ENCODE measurements at regions not wholly inside any gene's neighbourhood (a gene's known extent, or its start where the extent isn't known, plus 50 kb on each side); places are given as distances from the start of the nearest gene placed in this dataset.

DNA sequence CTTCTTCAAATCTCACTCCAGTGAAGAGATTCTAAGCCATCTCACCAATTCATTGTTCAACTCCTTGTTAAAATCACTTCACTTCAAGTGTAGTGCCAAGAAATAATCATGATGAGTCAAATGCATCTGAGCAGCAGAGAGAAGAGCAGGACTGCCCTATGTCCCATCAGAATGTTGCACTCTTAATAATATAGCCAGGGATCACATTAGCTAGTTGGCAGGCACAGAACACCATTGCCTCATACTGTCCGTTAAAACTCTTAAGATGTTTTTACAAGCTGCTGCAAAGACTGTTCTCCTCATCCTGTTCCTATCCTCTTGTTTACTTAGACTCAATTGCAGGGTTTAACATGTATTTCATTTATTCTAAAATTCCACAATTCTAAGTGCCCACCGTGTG lies 432.9 kb downstream of the PLPP3 start:
- TF ChIP-seq, protein P1, sequence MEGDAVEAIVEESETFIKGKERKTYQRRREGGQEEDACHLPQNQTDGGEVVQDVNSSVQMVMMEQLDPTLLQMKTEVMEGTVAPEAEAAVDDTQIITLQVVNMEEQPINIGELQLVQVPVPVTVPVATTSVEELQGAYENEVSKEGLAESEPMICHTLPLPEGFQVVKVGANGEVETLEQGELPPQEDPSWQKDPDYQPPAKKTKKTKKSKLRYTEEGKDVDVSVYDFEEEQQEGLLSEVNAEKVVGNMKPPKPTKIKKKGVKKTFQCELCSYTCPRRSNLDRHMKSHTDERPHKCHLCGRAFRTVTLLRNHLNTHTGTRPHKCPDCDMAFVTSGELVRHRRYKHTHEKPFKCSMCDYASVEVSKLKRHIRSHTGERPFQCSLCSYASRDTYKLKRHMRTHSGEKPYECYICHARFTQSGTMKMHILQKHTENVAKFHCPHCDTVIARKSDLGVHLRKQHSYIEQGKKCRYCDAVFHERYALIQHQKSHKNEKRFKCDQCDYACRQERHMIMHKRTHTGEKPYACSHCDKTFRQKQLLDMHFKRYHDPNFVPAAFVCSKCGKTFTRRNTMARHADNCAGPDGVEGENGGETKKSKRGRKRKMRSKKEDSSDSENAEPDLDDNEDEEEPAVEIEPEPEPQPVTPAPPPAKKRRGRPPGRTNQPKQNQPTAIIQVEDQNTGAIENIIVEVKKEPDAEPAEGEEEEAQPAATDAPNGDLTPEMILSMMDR (conservative IDR thresholded peaks at IDR 0.05) = no peak
- no peaks in the 10 kb centered on the region for H3K36me3 Mint-ChIP-seq (ENCODE audit: low read depth)
- Histone ChIP-seq H3K4me3 (ENCODE audit: low read length) (no peak overlapping the region), H3K9me3 (ENCODE audit: control insufficient read depth, low read length) (no peaks in the 10 kb centered on the region), H3K27me3 (ENCODE audit: control insufficient read depth, insufficient read depth, low read length, poor library complexity, severe bottlenecking) (no peaks in the 10 kb centered on the region), H3K4me1 (ENCODE audit: control insufficient read depth, insufficient read depth, low read length) (no peaks in the 10 kb centered on the region), H3K36me3 (ENCODE audit: control insufficient read depth, insufficient read depth, low read length) (no peaks in the 10 kb centered on the region), H3K27ac (ENCODE audit: low read depth, low read length) (no peak overlapping the region), H3K9ac (ENCODE audit: extremely low read depth, low read length, poor library complexity, severe bottlenecking) (no peak overlapping the region)
- no peak for DNase-seq
- no peak overlapping the region for H3K27ac Mint-ChIP-seq
- H3K27me3 Mint-ChIP-seq (ENCODE audit: insufficient read depth) = peaks cover 5% of the 10 kb centered on the region
- no peaks in the 10 kb centered on the region for H3K9me3 Mint-ChIP-seq
- WGBS, 2 experiments (ENCODE audit: insufficient coverage in 1 of 2, insufficient read length in 1 of 2) = 80 to 93% methylated on average over 1 to 2 of the region's 2 CpGs
- H3K4me1 Mint-ChIP-seq = peaks cover 3% of the 10 kb centered on the region
- no peak overlapping the region for H3K4me3 Mint-ChIP-seq

DNA sequence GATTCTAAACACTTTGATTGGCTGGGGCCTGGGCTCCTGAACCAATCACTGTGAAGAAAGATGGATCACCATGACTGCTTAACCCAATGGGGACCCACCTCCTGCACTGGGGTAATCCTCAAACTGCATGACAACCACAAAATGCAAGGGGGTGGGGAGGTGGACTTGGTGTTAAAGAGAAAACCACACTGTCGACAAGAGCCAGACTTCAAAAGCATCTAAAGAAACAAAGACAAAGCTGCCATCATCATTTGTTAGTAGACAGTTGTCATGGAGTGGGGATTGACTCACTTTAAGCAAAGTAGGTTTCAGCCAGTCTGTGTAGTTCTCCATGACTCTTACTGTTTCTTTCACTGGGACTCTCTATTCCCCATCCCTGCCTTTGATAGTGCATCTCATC lies 433.8 kb downstream of the PLPP3 start:
- no peak overlapping the region for H3K4me3 Mint-ChIP-seq
- H3K27ac Mint-ChIP-seq = no peak overlapping the region
- no peaks in the 10 kb centered on the region for H3K36me3 ChIP-seq (ENCODE audit: control insufficient read depth, insufficient read depth, low read length)
- H3K9me3 ChIP-seq (ENCODE audit: control insufficient read depth, low read length) = no peaks in the 10 kb centered on the region
- H3K4me3 ChIP-seq (ENCODE audit: low read length) = no peak overlapping the region
- H3K9ac ChIP-seq (ENCODE audit: extremely low read depth, low read length, poor library complexity, severe bottlenecking) = no peak overlapping the region
- H3K9me3 Mint-ChIP-seq = no peaks in the 10 kb centered on the region
- H3K4me1 ChIP-seq (ENCODE audit: control insufficient read depth, insufficient read depth, low read length) = no peaks in the 10 kb centered on the region
- TF ChIP-seq, protein P1 (conservative IDR thresholded peaks at IDR 0.05) = no peak
- no peaks in the 10 kb centered on the region for H3K27me3 ChIP-seq (ENCODE audit: control insufficient read depth, insufficient read depth, low read length, poor library complexity, severe bottlenecking)
- no peak overlapping the region for H3K27ac ChIP-seq (ENCODE audit: low read depth, low read length)
- no peaks in the 10 kb centered on the region for H3K36me3 Mint-ChIP-seq (ENCODE audit: low read depth)
- 88% methylated on average over 1 of the region's 1 CpG; no CpG with 5 or more reads in 1 of the 2 experiments for WGBS, 2 experiments (ENCODE audit: insufficient coverage in 1 of 2, insufficient read length in 1 of 2)
- peaks cover 2% of the 10 kb centered on the region for H3K27me3 Mint-ChIP-seq (ENCODE audit: insufficient read depth)
- H3K4me1 Mint-ChIP-seq = peaks cover 3% of the 10 kb centered on the region
- DNase-seq = no peak

DNA sequence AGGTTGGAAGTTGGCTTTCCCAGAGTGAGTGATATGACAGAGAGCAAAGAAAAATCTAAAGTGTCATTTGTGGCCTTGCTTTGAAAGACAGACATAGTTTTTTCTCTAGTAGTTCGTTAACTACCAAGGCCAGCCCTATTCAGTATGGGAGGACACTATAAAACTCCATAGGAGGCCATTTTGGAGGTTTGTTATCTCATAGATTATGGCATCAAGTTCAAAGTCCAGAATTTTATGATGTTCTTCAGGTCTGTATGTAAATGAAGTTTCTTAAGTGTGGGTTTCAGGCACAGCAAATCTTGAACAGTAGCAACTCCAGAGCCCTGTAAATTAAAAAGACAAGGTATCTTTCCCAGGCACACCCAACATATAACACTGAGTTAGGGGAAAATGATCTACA lies 437.1 kb downstream of the PLPP3 start:
- Histone ChIP-seq H3K9ac (ENCODE audit: extremely low read depth, low read length, poor library complexity, severe bottlenecking) (no peak overlapping the region), H3K36me3 (ENCODE audit: control insufficient read depth, insufficient read depth, low read length) (no peaks in the 10 kb centered on the region), H3K4me3 (ENCODE audit: low read length) (no peak overlapping the region), H3K27me3 (ENCODE audit: control insufficient read depth, insufficient read depth, low read length, poor library complexity, severe bottlenecking) (no peaks in the 10 kb centered on the region), H3K4me1 (ENCODE audit: control insufficient read depth, insufficient read depth, low read length) (no peaks in the 10 kb centered on the region), H3K27ac (ENCODE audit: low read depth, low read length) (no peak overlapping the region), H3K9me3 (ENCODE audit: control insufficient read depth, low read length) (no peaks in the 10 kb centered on the region)
- no peak for DNase-seq
- WGBS, 2 experiments (ENCODE audit: insufficient coverage in 1 of 2, insufficient read length in 1 of 2) = 94 to 100% methylated on average over 1 of the region's 1 CpG
- peaks cover 8% of the 10 kb centered on the region for H3K4me1 Mint-ChIP-seq
- TF ChIP-seq, protein P1 (conservative IDR thresholded peaks at IDR 0.05) = no peak
- no peaks in the 10 kb centered on the region for H3K9me3 Mint-ChIP-seq
- no peak overlapping the region for H3K27ac Mint-ChIP-seq
- no peaks in the 10 kb centered on the region for H3K27me3 Mint-ChIP-seq (ENCODE audit: insufficient read depth)
- H3K36me3 Mint-ChIP-seq (ENCODE audit: low read depth) = no peaks in the 10 kb centered on the region
- H3K4me3 Mint-ChIP-seq = no peak overlapping the region

All from endodermal cell (in vitro differentiated cells).